T-helper 2 cell treated with Interferon-gamma antibody and Interleukin-4, amounts not matched to agents 100 ng/mL and 5 ng/mL, for 36 hours (primary cell): ENCODE measurements at regions not wholly inside any gene's neighbourhood (a gene's known extent, or its start where the extent isn't known, plus 50 kb on each side); places are given as distances from the start of the nearest gene placed in this dataset.
"Not testable (repeated sequence)": the region's sequence is repeated elsewhere in the genome, so short reads cannot be mapped to it uniquely, and the experiment has no call there.

Experiments used
- intact Hi-C: fragments of 100-400 bp; cut with micrococcal nuclease; formaldehyde crosslinking; loops from one replicate; pipeline ENCODE4 v1.15.1; 2023

GRCh38 chr18:41058351-41059125 is 896.5 kb upstream of the PIK3C3 start:
- intact Hi-C loops: no loop called here

GRCh38 chr18:41052625-41053024 is 902.4 kb upstream of the PIK3C3 start:
- intact Hi-C loops: no loop called here

- intact Hi-C loops: not testable (repeated sequence)
Observed at GRCh38 chr18:41046250-41046649, 908.8 kb upstream of the PIK3C3 start.

GRCh38 chr18:41043876-41044275 is 911.2 kb upstream of the PIK3C3 start:
- intact Hi-C loops: no loop called here

- intact Hi-C loops: no loop called here
Observed at GRCh38 chr18:41042866-41043265, 912.2 kb upstream of the PIK3C3 start.

GRCh38 chr18:41038071-41038470 is 917.0 kb upstream of the PIK3C3 start:
- intact Hi-C loops: no loop called here

- intact Hi-C loops: no loop called here
Observed at GRCh38 chr18:41036346-41036745, 918.7 kb upstream of the PIK3C3 start.

GRCh38 chr18:41034413-41034812 is 920.6 kb upstream of the PIK3C3 start:
- intact Hi-C loops: no loop called here

GRCh38 chr18:41025666-41026065 is 929.4 kb upstream of the PIK3C3 start:
- intact Hi-C loops: no loop called here

GRCh38 chr18:41024792-41025191 is 930.2 kb upstream of the PIK3C3 start:
- intact Hi-C loops: no loop called here

GRCh38 chr18:41022484-41022883 is 932.5 kb upstream of the PIK3C3 start:
- intact Hi-C loops: no loop called here

- intact Hi-C loops: no loop called here
Observed at GRCh38 chr18:41021089-41021488, 933.9 kb upstream of the PIK3C3 start.

- intact Hi-C loops: no loop called here
Observed at GRCh38 chr18:41012194-41012593, 942.8 kb upstream of the PIK3C3 start.

GRCh38 chr18:41009926-41010325 is 945.1 kb upstream of the PIK3C3 start:
- intact Hi-C loops: no loop called here

- intact Hi-C loops: no loop called here
Observed at GRCh38 chr18:41004324-41004723, 950.7 kb upstream of the PIK3C3 start.

GRCh38 chr18:40995529-40995928 is 959.5 kb upstream of the PIK3C3 start:
- intact Hi-C loops: no loop called here

GRCh38 chr18:40993363-40993762 is 961.7 kb upstream of the PIK3C3 start:
- intact Hi-C loops: no loop called here

- intact Hi-C loops: no loop called here
Observed at GRCh38 chr18:40987581-40987980, 967.5 kb upstream of the PIK3C3 start.

- intact Hi-C loops: no loop called here
Observed at GRCh38 chr18:40985436-40985835, 969.6 kb upstream of the PIK3C3 start.

GRCh38 chr18:40984856-40985255 is 970.2 kb upstream of the PIK3C3 start:
- intact Hi-C loops: no loop called here

- intact Hi-C loops: no loop called here
Observed at GRCh38 chr18:40983835-40984234, 971.2 kb upstream of the PIK3C3 start.

GRCh38 chr18:40980171-40980570 is 974.9 kb upstream of the PIK3C3 start:
- intact Hi-C loops: no loop called here

GRCh38 chr18:40976050-40976449 is 979.0 kb upstream of the PIK3C3 start:
- intact Hi-C loops: no loop called here

- intact Hi-C loops: no loop called here
Observed at GRCh38 chr18:40974448-40974847, 980.6 kb upstream of the PIK3C3 start.
